NB4 (cell line): ENCODE measurements at regions not wholly inside any gene's neighbourhood (a gene's known extent, or its start where the extent isn't known, plus 50 kb on each side); places are given as distances from the start of the nearest gene placed in this dataset.

Source experiments
- POLR2A ChIP-seq: IDR thresholded peaks from 2 replicates; pipeline ENCODE4 v1.6.1; 2011; ENCODE audit warnings: mild to moderate bottlenecking; ENCODE audit not compliant: insufficient read length; ENCODE audit errors: extremely low read depth
- TF ChIP-seq, protein P1 (sequence below): IDR thresholded peaks from one replicate; pipeline ENCODE4 v1.5.1; 2012; ENCODE audit warnings: low read depth, low read length

DNA sequence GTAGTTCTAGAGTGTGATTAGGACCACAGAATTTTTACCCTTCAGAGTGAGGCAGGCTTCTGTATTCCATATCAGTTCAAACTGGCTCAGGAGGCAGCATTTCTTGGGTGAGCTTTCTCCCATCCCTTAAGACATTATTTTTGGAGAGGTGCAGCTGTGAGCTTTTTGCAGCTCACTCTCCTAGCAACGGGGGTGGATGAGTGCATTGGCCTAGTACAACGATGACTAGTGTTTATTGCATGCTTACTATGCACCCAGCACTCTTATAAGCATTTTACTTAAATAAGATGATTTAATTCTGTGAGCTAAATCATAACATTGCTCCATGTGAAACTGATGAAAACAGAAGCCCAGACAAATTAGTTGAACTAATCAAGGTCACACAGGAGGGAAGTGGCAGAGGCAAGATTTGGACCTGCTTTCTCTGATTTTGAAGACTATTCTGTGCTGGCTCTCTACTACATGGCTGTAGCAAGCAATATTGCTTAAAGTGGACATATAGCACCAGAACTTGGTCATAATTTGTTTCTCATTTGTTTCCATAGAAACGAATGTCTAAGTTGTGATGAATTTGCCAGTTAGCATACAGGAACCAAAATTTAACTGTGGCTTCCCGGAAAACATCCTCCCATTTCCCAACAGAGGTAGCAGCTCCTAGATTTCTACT, 372.1 kb upstream of the RIOK2 start:
- TF ChIP-seq, protein P1, sequence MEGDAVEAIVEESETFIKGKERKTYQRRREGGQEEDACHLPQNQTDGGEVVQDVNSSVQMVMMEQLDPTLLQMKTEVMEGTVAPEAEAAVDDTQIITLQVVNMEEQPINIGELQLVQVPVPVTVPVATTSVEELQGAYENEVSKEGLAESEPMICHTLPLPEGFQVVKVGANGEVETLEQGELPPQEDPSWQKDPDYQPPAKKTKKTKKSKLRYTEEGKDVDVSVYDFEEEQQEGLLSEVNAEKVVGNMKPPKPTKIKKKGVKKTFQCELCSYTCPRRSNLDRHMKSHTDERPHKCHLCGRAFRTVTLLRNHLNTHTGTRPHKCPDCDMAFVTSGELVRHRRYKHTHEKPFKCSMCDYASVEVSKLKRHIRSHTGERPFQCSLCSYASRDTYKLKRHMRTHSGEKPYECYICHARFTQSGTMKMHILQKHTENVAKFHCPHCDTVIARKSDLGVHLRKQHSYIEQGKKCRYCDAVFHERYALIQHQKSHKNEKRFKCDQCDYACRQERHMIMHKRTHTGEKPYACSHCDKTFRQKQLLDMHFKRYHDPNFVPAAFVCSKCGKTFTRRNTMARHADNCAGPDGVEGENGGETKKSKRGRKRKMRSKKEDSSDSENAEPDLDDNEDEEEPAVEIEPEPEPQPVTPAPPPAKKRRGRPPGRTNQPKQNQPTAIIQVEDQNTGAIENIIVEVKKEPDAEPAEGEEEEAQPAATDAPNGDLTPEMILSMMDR = no peak
- no peak for TF ChIP-seq POLR2A
